SK-N-SH treated with all-trans-retinoic acid at 6 μM for 48 hours (cell line): ENCODE measurements at regions not wholly inside any gene's neighbourhood (a gene's known extent, or its start where the extent isn't known, plus 50 kb on each side); places are given as distances from the start of the nearest gene placed in this dataset.

Experiments
- ATAC-seq: fragments of 200-7000 bp; cut with Tn5 transposase; 3 replicates; pipeline ENCODE4 v1.9.1; 2020; ENCODE audit warnings: mild to moderate bottlenecking, moderate library complexity
- ARNTL ChIP-seq: fragments of 450-650 bp; formaldehyde crosslinking; IDR thresholded peaks from 2 replicates; pipeline ENCODE4 v1.5.0; 2020; ENCODE audit warnings: low read depth, mild to moderate bottlenecking, moderate library complexity, borderline replicate concordance
- CSDC2 ChIP-seq: fragments of 250-450 bp; sonication (Bioruptor Pico); IDR thresholded peaks from 2 replicates; pipeline ENCODE4 v1.5.0; 2020; ENCODE audit warnings: mild to moderate bottlenecking, moderate library complexity
- CSRNP3 ChIP-seq: fragments of 250-450 bp; sonication (Bioruptor Pico); IDR thresholded peaks from 2 replicates; pipeline ENCODE4 v1.5.1; 2021; ENCODE audit warnings: mild to moderate bottlenecking, moderate library complexity
- ISL1 ChIP-seq: fragments of 250-450 bp; sonication (Bioruptor Pico); IDR thresholded peaks from 2 replicates; pipeline ENCODE4 v2.1.2; 2022; ENCODE audit warnings: mild to moderate bottlenecking, moderate library complexity
- PATZ1 ChIP-seq: fragments of 250-450 bp; sonication (Bioruptor Pico); IDR thresholded peaks from 2 replicates; pipeline ENCODE4 v1.8.0; 2020; ENCODE audit warnings: mild to moderate bottlenecking, moderate library complexity, borderline replicate concordance
- POU6F1 ChIP-seq: fragments of 250-450 bp; sonication (Bioruptor Pico); IDR thresholded peaks from 2 replicates; pipeline ENCODE4 v1.8.0; 2021; ENCODE audit warnings: low read depth, mild to moderate bottlenecking, moderate library complexity, borderline replicate concordance
- PPARA ChIP-seq: fragments of 250-450 bp; sonication (Bioruptor Pico); IDR thresholded peaks from 2 replicates; pipeline ENCODE4 v1.5.0; 2020; ENCODE audit warnings: mild to moderate bottlenecking, borderline replicate concordance
- SNAI2 ChIP-seq: fragments of 250-450 bp; sonication (Bioruptor Pico); IDR thresholded peaks from 2 replicates; pipeline ENCODE4 v1.5.0; 2020; ENCODE audit warnings: mild to moderate bottlenecking, moderate library complexity
- TCF4 ChIP-seq: fragments of 250-450 bp; sonication (Bioruptor Pico); IDR thresholded peaks from 2 replicates; pipeline ENCODE4 v1.8.0; 2021; ENCODE audit warnings: mild to moderate bottlenecking, moderate library complexity, borderline replicate concordance
- TOX ChIP-seq: fragments of 250-450 bp; sonication (Bioruptor Pico); IDR thresholded peaks from 2 replicates; pipeline ENCODE4 v1.8.0; 2021; ENCODE audit warnings: mild to moderate bottlenecking, moderate library complexity, borderline replicate concordance
- TSHZ2 ChIP-seq: fragments of 250-450 bp; sonication (Bioruptor Pico); IDR thresholded peaks from 2 replicates; pipeline ENCODE4 v1.5.0; 2020; ENCODE audit warnings: mild to moderate bottlenecking, moderate library complexity
- ZC3H10 ChIP-seq: fragments of 250-450 bp; sonication (Bioruptor Pico); IDR thresholded peaks from 2 replicates; pipeline ENCODE4 v1.5.1; 2021; ENCODE audit warnings: mild to moderate bottlenecking, moderate library complexity
- ZFP3 ChIP-seq: fragments of 250-450 bp; sonication (Bioruptor Pico); IDR thresholded peaks from 2 replicates; pipeline ENCODE4 v1.5.0; 2020; ENCODE audit warnings: mild to moderate bottlenecking, moderate library complexity
- ZFP30 ChIP-seq: fragments of 450-650 bp; formaldehyde crosslinking; IDR thresholded peaks from 2 replicates; pipeline ENCODE4 v1.5.0; 2022; ENCODE audit warnings: mild to moderate bottlenecking, moderate library complexity
- ZNF565 ChIP-seq: fragments of 450-650 bp; formaldehyde crosslinking; conservative IDR thresholded peaks from 2 replicates; pipeline ENCODE4 v1.5.0; 2020; ENCODE audit warnings: low read depth, mild to moderate bottlenecking, moderate library complexity
- ZNF70 ChIP-seq: fragments of 450-650 bp; formaldehyde crosslinking; IDR thresholded peaks from 2 replicates; pipeline ENCODE4 v1.5.0; 2020; ENCODE audit warnings: mild to moderate bottlenecking, moderate library complexity
- ZNF8 ChIP-seq: fragments of 450-650 bp; formaldehyde crosslinking; IDR thresholded peaks from 2 replicates; pipeline ENCODE4 v1.5.0; 2020; ENCODE audit warnings: mild to moderate bottlenecking, moderate library complexity

GRCh38 chr2:120856421-120856862 is 120.8 kb downstream of the GLI2 start:
- TF ChIP-seq CSRNP3 (CRISPR knock-in tag), result no peak
- TF ChIP-seq TOX, result no peak
- TF ChIP-seq, all 23 proteins: peak for 0

GRCh38 chr2:120857422-120857821 is 121.8 kb downstream of the GLI2 start:
- TF ChIP-seq POU6F1 (CRISPR knock-in tag) (no peak), ARNTL (CRISPR knock-in tag) (no peak), CSRNP3 (CRISPR knock-in tag) (no peak), PPARA (CRISPR knock-in tag) (no peak), CSDC2 (CRISPR knock-in tag) (no peak), ISL1 (no peak)
- no peak for ATAC-seq

More at GRCh38 chr2:120856421-120856862, 120.8 kb downstream of the GLI2 start:
- ATAC-seq, result peak; percentile 88

- ATAC-seq, result no peak
- TF ChIP-seq ZC3H10 (CRISPR knock-in tag) (no peak), TCF4 (no peak), ZNF70 (CRISPR knock-in tag) (no peak), ZNF8 (CRISPR knock-in tag) (no peak), PATZ1 (CRISPR knock-in tag) (no peak), CSRNP3 (CRISPR knock-in tag) (no peak), ISL1 (no peak)
These were observed 122.3 kb downstream of the GLI2 start for GRCh38 chr2:120857931-120858330.

GRCh38 chr2:120858361-120859106 is 122.9 kb downstream of the GLI2 start:
- ATAC-seq, result peak; percentile 7; the same call in 1 of the 3 replicates
- no peak for TF ChIP-seq ZFP30 (CRISPR knock-in tag)
- TF ChIP-seq PPARA (CRISPR knock-in tag), result no peak
- no peak for TF ChIP-seq ISL1
- TF ChIP-seq PATZ1 (CRISPR knock-in tag), result no peak
- no peak for TF ChIP-seq TOX
- TF ChIP-seq ZNF565 (CRISPR knock-in tag), result no peak
- TF ChIP-seq SNAI2 (CRISPR knock-in tag), result no peak
- TF ChIP-seq TSHZ2 (CRISPR knock-in tag), result no peak
- no peak for TF ChIP-seq ZNF8 (CRISPR knock-in tag)
- no peak for TF ChIP-seq CSRNP3 (CRISPR knock-in tag)
- TF ChIP-seq TCF4, result no peak
- TF ChIP-seq ZFP3 (CRISPR knock-in tag), result no peak
